Stimulated activated CD8-positive, alpha-beta memory T cell treated with anti-CD3 and anti-CD28 coated beads, Interleukin-15, amount 100 ng/mL, for 24 hours (primary cell): ENCODE measurements at regions not wholly inside any gene's neighbourhood (a gene's known extent, or its start where the extent isn't known, plus 50 kb on each side); places are given as distances from the start of the nearest gene placed in this dataset.
A peak's percentile ranks its signal among the peaks of the same experiment; 100 is the strongest.

Experiments
- DNase-seq: peaks from one replicate; pipeline ENCODE4 v3.0.0-alpha.2; 2020; ENCODE audit warnings: low read depth

DNA sequence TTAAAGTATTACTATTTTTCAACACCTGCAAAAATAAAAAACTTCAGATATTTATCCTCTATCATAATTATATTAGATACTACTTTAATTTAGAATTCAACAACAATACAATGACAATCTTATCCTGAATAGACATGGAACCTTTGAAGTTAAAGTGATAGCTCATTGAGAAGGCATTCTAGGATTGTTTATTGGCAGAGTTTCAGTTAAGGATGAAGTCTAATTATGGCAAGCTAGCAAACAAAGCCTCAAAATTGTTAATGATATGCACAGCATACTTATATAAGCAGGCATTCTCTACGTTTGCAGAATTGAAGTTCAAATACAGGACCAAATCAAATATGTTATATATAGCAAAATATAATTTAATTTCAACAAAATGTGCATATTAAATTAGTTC, 91.2 kb upstream of the ABI3BP start:
- DNase-seq = no peak

GRCh38 chr3:101081999-101082398, 88.8 kb upstream of the ABI3BP start:
- no peak for DNase-seq

GRCh38 chr3:101081446-101081845, 88.2 kb upstream of the ABI3BP start:
- no peak for DNase-seq

GRCh38 chr3:101077361-101078011, 84.3 kb upstream of the ABI3BP start:
- no peak for DNase-seq

DNA sequence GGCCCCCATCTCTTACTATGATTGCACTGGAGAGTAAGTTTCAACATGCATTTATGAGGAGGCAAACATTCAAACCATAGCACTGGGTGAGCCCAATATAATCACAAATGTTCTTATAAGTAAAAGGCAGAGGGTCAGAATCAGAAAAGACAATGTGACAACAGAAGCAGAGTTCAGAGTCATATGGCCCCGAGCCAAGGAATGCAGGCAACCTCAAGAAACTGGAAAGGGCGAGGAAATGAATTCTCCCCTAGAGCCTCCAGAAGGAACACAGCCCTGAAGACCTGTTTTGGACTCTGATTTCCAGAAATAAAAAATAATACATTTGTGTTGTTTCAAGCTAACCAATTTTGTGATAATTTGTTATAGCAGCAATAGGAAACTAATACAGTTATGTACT, 81.3 kb upstream of the ABI3BP start:
- DNase-seq = no peak

DNA sequence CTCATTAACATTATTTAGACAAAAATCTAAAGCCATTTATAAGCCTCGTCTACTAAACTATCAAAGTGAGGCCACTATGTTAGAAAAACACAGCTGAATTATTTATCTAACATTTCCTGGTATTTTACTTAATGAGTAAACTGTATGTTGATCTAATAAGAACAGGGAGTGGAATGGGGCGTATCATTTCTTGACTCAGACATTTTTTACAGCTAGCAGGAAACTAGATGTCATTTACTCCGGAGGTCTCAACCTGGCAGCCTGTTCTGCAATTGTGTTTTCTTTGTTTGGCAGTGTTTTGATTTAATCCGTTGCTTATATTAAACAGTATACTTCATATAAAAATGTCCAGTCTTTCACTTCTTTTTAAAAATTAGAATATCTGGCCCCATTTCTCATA, 79.1 kb upstream of the ABI3BP start:
- DNase-seq = no peak

DNA sequence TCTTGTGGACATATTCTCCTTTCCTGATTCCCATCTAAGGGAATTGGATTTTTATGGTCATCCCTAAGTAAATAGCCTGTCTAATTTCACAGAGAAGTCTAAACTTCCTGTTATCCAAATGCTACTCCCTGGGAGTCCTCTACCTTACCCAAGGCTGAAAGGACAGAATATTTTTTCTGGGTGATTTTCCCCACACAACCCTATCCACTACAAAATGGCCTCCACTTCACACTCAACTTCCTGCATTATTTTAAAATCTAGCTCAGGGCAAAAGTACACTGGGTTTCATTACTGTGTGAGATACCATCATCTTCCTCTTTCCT, 77.5 kb upstream of the ABI3BP start:
- DNase-seq = no peak

DNA sequence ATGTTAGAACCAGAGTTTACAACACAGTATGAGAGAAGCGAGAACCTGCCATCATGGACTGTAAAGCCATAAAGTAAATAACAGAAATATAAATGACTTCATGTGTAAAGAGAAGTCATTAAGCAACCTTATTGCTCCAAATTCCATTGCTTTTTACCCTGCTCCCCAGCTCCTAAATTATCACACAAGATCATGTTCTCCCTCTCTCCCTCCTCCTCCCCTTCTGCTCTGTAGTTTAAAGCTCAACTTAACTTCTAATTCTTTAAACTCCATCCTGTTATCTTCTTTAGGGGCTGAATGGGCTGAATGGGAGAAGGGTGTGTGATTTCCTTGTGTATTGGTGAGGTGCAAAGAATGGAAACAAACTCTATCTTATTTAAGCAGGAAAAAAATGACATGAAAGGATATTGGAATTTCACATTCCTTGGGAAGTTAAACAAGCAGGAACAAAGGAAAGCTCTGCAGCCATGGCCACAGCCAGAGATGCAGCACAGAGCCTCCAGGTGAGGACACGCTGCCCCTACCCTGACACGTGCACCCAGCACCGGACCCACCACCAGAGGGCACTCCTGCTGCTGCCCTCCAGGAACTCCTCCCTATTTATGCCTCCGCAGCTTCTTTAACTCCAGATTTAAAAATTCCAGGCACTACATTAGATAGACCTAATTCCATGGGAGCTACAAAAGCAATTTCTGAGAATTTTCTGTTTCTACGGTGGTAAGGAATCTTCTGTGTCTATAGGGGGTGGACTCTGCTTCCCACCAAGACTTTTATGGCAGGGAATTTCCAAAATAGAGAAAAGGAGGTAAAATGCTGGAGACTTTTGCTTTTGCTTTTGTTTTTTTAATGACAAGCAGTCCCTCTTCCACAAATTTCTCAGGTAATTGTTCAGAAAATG, 76.9 kb upstream of the ABI3BP start:
- peak; percentile 18 for DNase-seq

DNA sequence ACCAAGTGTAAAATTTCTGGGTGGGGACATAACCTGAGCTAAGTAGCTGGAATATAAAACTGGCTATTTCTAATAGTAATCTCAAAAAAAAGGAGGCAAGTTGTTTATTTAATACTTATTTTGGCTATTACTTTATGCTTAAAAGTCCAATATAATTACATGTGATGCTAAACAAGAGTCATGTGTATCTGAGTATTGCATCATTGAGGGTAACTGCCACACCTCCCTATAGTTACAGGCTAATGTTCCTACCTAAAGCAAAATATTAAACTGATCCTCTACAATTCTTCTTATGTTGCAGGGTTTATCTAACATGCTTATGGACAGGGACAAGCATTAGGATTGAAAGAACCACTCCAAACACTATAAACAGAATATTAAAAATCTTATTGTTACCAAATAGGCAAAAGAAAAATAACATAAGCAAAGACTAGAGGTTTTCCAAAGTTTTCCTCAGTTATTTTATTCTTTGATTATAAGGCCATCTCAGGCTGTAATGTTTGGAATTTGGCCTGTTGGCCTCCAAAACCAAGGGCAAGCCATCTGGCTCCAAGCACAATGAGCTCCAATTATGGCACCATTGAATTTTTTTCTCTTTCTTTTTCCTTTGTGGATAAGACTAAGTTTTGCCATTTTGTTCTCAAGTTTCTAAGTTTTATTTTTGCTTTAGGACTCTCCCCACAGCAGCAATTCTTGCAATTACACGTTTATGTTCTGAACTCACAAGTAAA, 75.8 kb upstream of the ABI3BP start:
- no peak for DNase-seq

DNA sequence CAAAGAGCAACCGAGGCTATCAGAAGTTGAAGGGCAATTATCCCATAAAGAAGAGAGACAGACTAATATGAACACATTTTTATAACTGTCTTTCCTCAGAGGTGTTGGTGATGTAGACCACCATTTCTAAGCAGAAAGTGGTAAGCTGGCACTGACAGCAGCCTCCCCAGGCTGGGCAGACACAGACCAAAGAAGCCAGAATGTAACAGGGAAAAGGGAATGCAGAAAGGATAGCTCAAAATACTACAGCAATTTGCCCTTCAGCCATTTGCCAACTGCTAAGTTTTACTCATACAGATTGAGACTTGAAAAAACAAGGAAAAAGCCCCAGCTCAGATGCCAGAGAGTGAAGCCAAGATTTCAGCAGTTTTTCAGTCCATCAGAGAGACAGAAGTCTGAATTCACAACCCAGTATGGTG, 73.5 kb upstream of the ABI3BP start:
- no peak for DNase-seq

GRCh38 chr3:101065962-101066361, 72.7 kb upstream of the ABI3BP start:
- no peak for DNase-seq

DNA sequence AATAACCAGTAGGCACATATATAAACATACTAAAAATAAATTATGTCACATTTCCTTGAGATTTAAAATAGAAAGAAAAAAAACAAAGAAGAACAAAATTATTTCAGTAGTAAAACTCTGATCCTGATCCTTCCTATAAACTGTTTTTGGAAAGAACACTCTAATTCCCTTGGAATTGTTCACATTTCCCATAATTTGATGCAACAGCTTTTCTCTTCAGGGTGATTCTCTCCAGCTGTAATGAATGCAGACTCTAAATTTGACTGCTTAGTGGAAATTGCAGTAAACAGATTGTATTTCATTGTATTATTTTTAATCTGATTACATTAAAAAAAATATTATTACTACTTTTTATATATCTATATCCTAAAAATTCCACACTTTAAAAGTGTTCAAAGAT, 70.2 kb upstream of the ABI3BP start:
- no peak for DNase-seq

DNA sequence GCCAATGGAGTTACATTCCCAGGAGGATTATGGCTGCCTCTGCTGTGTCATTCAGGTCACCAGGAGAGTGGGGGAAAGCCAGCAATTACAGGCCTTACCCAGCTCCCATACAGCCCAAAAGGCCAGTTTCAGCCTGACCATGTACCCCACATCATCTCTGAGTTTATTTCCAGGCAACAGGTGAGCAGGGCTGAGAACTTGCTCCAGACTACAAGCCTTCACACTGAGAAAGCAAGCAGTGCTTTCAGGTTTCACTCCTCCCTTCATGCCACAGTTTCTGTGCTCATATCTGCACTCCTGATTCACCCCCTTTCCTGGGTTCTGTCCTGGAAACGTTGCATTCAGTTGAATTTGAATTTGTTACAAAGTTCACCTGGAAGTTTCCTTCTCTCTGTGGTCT, 68.1 kb upstream of the ABI3BP start:
- DNase-seq = no peak

DNA sequence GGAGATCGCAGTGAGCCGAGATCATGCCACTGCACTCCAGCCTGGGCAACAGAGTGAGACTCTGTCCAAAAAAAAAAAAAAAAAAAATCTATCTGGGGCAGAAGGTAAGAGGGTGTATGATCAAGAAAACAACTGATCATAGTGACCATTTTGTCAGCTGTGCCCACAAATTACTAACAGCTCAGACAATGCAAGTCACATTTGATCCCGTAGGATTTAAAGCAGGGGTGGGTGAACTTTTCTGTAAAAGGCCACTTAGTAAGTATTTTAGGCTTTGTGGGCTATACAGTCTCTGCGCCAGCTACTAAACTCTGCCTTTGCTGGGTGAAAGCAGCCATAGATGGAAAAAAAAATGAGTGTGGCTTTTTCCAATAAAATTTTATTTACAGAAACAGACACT, 57.6 kb upstream of the ABI3BP start:
- DNase-seq = no peak

- DNase-seq = no peak
Measured at GRCh38 chr3:101050046-101050445, 56.8 kb upstream of the ABI3BP start.

DNA sequence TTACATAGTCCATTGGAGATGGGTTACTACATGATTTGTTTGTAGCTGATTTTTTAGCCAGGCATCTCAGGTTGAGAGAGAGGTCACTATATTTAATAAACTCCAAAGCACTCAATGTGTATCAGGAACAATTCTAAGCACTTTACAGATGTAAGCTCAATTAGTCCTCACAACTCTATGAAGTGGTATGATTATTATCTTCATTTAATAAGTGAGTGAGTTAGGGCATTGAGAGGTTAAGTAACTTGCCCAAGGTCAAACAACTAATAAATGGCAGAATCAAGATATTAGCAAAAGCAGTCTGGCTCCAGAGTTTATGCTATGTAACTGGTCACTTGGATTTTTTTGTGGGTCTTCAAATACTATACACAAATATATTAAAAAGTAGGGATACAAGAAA, 56.3 kb upstream of the ABI3BP start:
- DNase-seq = no peak

DNA sequence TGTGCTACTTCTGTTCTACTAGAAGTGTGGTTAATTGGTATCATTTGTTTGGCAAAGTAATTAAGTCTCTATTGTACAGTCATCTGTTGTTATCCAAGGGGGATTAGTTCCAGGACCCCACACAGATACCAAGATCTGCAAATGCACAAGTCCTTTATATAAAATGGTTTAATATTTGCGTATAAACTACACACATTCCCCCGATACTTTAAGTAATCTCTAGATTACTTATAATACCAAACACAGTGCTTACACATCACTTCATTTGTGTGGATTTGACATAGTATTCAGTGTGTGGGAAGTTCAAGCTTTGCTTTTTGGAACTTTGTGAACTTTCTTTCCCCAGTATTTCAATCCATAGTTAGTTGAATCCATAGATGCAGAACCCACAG, 50.5 kb upstream of the ABI3BP start:
- DNase-seq = no peak

GRCh38 chr3:101042996-101043686, 49.9 kb upstream of the ABI3BP start:
- DNase-seq = no peak
